ENCODE measurements at regions not wholly inside any gene's neighbourhood (a gene's known extent, or its start where the extent isn't known, plus 50 kb on each side); places are given as distances from the start of the nearest gene placed in this dataset.

DNA sequence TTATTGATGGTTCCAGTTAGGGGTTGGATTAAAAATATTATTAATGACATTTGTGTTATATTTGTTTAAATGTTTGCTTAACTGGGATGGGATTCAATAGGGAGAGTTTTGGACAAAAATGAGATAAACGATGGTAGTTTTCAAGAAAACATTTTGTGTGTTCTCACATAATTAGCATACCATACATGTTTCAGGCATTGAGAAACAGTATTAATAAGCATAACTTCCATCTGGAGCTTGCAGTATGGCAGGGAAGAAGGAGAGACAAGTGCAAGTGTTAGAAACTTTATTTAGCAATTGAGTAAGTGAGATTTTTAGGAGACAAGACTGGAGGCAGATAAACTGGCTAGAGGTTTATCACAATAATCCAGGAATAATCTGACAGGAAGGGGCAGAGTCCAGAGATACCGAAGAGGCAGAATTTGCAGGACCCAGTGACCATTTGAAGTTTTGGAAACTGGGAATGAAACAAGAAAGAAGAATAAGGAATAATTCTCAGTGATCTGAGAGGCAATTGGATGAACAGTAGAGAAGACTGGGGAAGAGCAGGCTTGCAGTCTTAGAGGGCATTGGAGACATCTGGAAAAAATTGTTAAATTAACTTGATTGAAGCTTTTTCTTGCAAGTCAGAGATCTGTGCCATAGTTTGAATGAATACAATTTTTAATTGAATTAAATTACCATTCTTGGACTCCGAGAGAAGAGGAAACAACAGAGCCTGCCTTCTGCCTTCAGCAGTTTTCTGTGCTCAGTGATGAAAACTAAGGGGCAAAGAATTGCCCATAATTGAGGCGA is 73.0 kb upstream of the PTCHD4 start:
- in situ Hi-C loops (cut with MboI; ENCODE audit: low sequenced_read_pairs, unreplicated experiment) = no loop called here
- TF ChIP-seq, protein P1, sequence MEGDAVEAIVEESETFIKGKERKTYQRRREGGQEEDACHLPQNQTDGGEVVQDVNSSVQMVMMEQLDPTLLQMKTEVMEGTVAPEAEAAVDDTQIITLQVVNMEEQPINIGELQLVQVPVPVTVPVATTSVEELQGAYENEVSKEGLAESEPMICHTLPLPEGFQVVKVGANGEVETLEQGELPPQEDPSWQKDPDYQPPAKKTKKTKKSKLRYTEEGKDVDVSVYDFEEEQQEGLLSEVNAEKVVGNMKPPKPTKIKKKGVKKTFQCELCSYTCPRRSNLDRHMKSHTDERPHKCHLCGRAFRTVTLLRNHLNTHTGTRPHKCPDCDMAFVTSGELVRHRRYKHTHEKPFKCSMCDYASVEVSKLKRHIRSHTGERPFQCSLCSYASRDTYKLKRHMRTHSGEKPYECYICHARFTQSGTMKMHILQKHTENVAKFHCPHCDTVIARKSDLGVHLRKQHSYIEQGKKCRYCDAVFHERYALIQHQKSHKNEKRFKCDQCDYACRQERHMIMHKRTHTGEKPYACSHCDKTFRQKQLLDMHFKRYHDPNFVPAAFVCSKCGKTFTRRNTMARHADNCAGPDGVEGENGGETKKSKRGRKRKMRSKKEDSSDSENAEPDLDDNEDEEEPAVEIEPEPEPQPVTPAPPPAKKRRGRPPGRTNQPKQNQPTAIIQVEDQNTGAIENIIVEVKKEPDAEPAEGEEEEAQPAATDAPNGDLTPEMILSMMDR (IDR thresholded peaks at IDR 0.05; ENCODE audit: borderline replicate concordance, control extremely low read depth, extremely low read depth, insufficient read depth, missing control alignments) = no peak
- DNase-seq (ENCODE audit: low spot score) = no peak

DNA sequence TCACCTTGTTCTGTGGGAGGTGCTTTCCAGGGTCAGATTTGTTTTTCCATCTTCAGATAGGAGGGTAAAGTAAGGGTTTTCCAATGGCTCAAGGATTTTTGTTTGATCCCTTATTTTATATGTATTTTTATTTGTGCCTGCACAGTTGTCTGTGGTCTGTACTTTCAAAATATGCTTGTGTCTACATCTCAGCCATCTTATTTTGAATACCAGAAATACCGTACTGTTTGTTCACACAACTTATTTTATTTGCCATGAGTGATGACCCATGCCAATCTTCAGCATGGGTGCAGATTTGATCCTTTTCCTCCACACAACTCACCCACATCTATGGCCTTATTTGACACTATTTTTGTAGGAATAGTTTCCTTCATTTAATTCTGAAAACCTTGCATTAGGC is 72.2 kb upstream of the PTCHD4 start:
- DNase-seq (ENCODE audit: low spot score) = no peak
- TF ChIP-seq, protein P1 (IDR thresholded peaks at IDR 0.05; ENCODE audit: borderline replicate concordance, control extremely low read depth, extremely low read depth, insufficient read depth, missing control alignments) = no peak
- in situ Hi-C loops (cut with MboI; ENCODE audit: low sequenced_read_pairs, unreplicated experiment) = no loop called here

- in situ Hi-C loops (cut with MboI; ENCODE audit: low sequenced_read_pairs, unreplicated experiment) = no loop called here
- no peak for DNase-seq (ENCODE audit: low spot score)
- TF ChIP-seq, protein P1 (IDR thresholded peaks at IDR 0.05; ENCODE audit: borderline replicate concordance, control extremely low read depth, extremely low read depth, insufficient read depth, missing control alignments) = no peak
Observed at GRCh38 chr6:48178700-48179099, 67.7 kb upstream of the PTCHD4 start.

DNA sequence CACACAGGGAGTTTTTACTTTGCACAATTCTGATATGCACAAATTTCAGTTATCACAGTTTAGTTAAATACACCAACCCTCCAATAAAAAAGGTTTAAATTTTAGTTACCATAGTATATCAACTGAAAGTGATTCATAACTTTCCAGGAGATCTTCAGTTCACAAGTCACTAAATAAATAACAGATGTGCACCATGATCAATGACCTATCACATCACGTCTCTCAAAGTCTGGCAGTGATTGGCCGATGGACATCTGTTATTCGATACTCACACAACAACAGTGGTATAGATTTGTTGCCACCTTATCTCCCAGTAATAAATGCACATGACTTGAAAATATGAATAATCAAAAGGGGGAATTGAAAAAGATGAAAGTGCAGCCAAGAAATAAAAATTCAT is 66.8 kb upstream of the PTCHD4 start:
- in situ Hi-C loops (cut with MboI; ENCODE audit: low sequenced_read_pairs, unreplicated experiment) = no loop called here
- no peak for DNase-seq (ENCODE audit: low spot score)
- TF ChIP-seq, protein P1 (IDR thresholded peaks at IDR 0.05; ENCODE audit: borderline replicate concordance, control extremely low read depth, extremely low read depth, insufficient read depth, missing control alignments) = no peak

DNA sequence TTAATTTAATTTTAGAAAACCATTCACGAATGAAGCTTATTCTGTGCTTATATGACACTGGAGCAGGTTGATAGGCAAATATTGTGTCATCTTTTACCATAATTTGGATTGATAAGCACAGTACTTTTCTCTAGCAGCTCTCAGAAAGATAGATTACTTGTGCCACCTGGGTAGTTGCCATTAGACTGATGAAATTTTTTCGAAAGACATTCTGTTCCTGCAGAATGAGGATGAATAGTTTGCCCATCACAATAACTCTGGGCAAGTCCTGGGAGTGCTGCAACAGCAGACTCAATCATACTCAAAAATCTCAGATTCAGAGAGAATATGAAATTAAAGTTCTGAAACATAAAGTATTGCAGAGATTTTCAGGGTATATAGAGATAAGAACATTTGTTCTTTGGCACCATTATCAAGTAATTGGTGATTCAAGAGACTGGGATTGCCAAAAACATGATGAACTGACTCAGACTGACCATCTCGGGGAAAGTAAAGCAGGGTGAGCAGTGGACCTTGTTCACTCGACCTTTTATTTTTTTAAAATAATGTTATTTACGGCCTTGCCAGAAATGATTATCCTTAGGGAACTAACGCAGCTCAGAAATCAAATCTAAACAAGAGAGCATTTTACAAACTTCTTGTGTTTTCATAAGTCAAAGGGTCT is 65.8 kb upstream of the PTCHD4 start:
- in situ Hi-C loops (cut with MboI; ENCODE audit: low sequenced_read_pairs, unreplicated experiment) = no loop called here
- DNase-seq (ENCODE audit: low spot score) = no peak
- TF ChIP-seq, protein P1 (IDR thresholded peaks at IDR 0.05; ENCODE audit: borderline replicate concordance, control extremely low read depth, extremely low read depth, insufficient read depth, missing control alignments) = no peak

DNA sequence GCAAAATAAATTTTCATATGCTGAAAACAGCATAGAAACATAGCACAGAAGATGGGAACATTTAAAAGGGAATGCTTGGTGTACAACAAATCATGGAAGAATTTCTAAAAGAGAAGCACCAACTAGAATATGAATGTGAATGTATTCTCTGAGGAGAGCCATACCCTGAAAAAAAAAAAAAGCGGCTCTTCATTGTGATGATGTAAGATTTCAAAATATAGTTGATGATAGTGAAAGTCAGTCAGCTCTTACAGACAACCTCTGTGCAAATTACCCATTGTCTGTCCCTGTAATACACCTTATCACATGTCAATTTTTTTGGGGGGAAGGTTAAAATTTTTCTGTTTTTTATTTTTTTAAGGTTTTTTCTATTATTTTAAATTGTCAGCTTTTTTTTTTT is 58.6 kb upstream of the PTCHD4 start:
- TF ChIP-seq, protein P1 (IDR thresholded peaks at IDR 0.05; ENCODE audit: borderline replicate concordance, control extremely low read depth, extremely low read depth, insufficient read depth, missing control alignments) = no peak
- in situ Hi-C loops (cut with MboI; ENCODE audit: low sequenced_read_pairs, unreplicated experiment) = no loop called here
- no peak for DNase-seq (ENCODE audit: low spot score)

Data from GM13976 (cell line).